Neural progenitor cell (in vitro differentiated cells): ENCODE measurements at regions not wholly inside any gene's neighbourhood (a gene's known extent, or its start where the extent isn't known, plus 50 kb on each side); places are given as distances from the start of the nearest gene placed in this dataset.

Experiments
- CTCF ChIP-seq: fragments of 200-600 bp; sonication (generic); IDR thresholded peaks from 2 replicates; pipeline ENCODE4 v1.5.1; 2017; ENCODE audit warnings: antibody characterized with exemption, mild to moderate bottlenecking
- EZH2phosphoT487 ChIP-seq: fragments of 200-600 bp; sonication (generic); IDR thresholded peaks from 2 replicates; pipeline ENCODE4 v1.6.1; 2017; ENCODE audit warnings: antibody characterized with exemption

- TF ChIP-seq CTCF, result no peak
- no peak for TF ChIP-seq EZH2phosphoT487
These were observed 371.5 kb upstream of the PRR16 start for GRCh38 chr5:120092649-120093048.
